IPS DF 4.7 (cell line): ENCODE measurements at regions not wholly inside any gene's neighbourhood (a gene's known extent, or its start where the extent isn't known, plus 50 kb on each side); places are given as distances from the start of the nearest gene placed in this dataset.
A peak's percentile ranks its signal among the peaks of the same experiment; 100 is the strongest.

Experiments
- DNase-seq: peaks from one replicate; pipeline ENCODE4 v3.0.0-alpha.2; 2013; ENCODE audit warnings: low spot score; ENCODE audit errors: extremely low read depth

DNA sequence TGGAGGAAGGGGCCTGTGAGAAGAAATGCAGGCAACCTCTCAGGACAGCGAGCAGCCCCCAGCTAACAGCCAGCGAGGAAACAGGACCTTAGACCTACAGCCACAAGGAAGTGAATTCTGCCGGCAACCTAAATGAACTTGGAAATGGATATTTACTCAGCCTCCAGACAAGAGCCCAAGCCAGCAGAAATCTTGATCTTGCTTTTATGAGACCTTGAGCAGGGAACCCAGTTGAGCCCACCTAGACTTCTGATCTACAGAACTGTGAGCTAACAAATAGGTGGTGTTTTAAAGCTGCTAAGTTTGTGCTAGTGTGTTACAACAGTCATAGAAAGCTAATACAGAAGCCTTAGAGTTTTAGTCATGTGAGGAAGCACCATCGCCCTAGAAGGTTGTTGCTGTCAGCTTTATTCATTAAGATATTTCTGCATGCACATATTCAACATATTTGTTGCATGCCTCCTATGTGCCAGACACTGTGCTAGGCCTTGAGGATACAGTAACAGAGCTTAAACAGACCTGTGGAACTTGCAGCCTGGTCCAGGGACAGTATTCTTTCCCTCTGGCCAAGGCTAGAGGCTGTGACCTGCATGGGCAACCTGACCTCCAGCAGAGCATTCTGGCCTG is 50.3 kb downstream of the NALF2 start:
- no peak for DNase-seq

DNA sequence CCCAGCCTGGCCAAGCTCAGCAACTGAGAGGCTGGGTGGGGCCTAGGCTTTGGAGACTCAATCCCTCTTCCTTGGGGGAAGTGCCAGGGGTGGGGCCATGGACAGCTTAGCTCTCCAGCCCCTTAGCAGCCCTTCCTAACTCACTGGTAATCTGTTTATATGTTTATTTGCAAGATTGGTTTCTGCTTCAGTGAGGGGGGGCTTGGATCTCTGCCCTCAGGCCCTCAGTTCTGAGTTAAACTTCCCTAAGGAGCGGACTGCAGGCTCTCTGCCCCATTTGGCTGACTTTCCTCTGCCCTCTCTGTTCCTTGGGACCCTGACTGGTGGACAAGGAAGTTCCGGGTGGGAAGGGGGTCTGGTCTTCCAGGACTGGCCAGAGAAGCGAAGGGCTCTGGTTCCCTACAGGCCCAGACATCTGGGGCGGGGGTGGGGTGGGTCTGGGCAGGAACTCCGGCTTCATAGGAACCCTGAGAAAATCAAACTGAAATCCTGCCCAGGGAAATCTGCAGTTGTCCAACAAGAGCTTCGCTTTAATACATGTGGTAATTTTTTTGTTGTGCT is 51.4 kb downstream of the NALF2 start:
- DNase-seq, result no peak

DNA sequence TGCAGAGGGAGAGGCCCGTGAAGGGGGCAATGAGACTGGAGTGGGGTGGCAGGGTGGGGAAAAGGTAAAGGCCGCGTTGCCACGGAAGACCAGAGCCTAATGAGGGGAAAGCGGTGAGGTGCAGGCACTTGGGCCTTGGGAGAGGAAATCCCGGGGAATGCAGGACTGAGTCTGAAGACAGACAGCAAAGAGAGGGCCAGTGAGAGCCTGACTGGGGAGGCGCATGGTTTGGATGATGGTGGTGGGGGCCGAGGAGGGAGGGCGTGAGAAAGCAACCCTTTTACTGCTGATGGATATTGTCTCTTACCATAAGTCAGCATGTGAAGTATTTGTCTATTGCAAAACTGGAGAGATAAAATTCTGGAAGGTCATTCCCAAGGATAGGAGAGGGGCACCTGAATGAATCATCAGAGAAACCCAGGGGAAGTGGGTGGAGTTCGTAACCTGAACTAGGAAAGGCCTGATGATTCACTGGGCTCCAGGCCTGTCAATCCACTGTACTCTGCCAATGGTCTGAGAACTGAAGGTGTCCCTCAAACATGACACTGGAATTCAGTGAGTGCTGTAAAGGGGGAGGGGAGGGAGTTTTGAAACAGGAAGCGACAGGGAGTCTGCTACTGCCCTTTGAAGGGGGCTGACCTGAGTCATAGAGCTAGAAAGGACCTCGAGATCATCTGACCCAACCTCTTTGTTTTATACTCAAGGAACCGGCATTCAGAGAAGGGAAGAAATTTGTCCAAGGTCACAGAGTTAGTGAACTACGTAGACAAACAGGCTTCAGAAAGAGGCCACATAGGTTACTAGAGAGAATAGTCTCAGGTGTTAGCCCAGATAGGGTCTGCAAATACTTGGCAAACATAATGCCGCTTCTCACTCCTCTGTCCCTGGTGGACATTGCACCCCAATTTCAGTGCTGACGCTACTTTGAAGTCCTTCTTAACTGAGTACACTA is 52.2 kb downstream of the NALF2 start:
- DNase-seq, result peak; percentile 75

DNA sequence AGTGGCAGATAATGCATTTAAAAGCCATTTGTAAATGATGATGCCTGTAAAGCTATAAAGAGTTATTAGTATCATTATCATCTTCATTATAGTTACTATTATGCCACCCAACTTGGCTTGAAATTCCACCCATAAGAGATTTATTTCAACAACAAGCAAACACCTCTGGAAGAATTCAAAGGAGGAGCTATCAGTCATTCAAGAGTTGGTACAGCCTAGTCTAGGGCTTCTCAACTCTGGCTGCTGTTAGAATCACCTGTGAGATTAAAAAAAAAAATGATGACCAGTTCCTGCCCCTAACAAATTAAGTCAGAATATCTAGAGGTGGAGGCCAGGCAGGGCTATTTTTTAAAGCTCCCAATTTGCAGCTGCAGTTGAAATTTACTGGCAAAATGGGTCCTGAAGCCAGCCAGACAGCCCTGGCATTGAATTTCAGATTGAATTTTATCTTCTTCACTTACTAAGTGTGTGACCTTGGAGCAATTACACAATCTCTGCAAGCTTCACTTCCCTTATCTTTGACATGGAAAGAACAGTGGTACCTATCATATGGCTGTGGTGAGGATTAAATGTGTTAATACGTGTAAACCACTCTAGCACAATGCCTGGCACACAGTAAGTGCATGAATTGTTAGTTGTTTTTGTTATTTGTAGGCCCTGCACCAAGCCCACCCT is 52.9 kb upstream of the EDA start:
- DNase-seq, result no peak

DNA sequence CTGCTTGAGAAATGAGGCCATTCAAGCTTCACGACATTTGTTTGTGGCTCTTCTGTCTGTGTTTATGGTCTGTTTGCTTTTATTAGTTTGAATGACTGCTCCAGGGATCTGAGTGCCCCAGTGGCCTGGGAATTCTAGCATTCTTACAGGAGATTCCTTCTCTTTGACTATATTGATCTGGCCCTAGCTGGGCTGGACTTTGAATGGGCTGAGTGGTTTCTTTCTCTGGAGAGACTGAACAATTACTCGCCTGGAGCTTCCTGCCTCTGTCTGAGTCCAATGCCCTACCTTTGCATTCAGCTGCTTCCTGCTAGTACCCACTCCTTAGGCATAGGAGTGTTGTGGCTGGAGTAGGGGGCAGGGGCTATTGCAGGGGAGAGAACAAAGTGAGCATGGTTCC is 51.2 kb upstream of the EDA start:
- DNase-seq, result no peak

DNA sequence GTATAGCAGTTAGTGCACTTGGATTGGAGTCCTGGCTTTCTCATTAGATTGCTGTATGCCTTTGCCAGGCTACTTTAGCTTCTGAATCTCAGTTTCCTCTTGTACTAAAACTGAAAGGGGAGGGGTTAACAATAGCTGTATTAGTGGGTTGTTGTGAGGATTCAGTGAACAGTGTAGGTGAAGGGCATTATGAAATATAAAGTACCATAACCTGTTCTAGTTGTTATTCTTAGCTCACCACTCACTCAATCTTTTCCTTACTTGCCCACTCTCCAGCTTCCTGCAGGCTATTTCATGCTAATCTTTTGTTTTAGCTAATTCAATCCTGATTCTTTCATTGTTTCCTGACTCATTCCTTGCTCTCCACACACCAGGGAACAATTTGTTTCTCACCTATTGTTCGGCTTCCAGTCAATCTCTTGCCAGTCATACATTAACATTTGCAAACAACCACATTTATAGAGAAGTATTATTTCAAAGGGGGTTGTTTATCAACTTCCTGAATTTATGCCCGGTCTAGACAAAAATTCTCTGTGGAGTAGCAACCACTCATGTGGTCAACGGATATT is 50.6 kb upstream of the EDA start:
- DNase-seq, result no peak
